SK-N-SH (cell line): ENCODE measurements at regions not wholly inside any gene's neighbourhood (a gene's known extent, or its start where the extent isn't known, plus 50 kb on each side); places are given as distances from the start of the nearest gene placed in this dataset.
A peak's percentile ranks its signal among the peaks of the same experiment; 100 is the strongest.

Experiments
- CTCF ChIA-PET: fragments of 300-600, 350-600 bp; formaldehyde crosslinking; extraction: SDS; loops from one replicate; lab custom pipeline; 2021; lab: Yijun Ruan, JAX
- POLR2A ChIA-PET: fragments of 350-600 bp; sonication (Branson Sonifier 250); formaldehyde crosslinking; extraction: SDS; loops from one replicate; lab custom pipeline; 2020; ENCODE audit warnings: antibody characterized with exemption, inconsistent platforms; lab: Yijun Ruan, JAX
- DNase-seq: peaks from one replicate; pipeline ENCODE4 v3.0.0; 2012
- H2AFZ ChIP-seq: fragments of 200-600 bp; sonication (generic); 2 replicates; pipeline ENCODE4 v1.8.1; 2016; ENCODE audit warnings: antibody characterized with exemption, mild to moderate bottlenecking, low read depth
- H3F3A ChIP-seq: fragments of 200-600 bp; sonication (generic); replicated peaks from 2 replicates; pipeline ENCODE3; 2016; ENCODE audit warnings: antibody characterized with exemption, mild to moderate bottlenecking; ENCODE audit not compliant: insufficient read depth
- H3K27ac ChIP-seq, 2 experiments: fragments of 200-500 bp in 1 of 2; fragments of 200-600 bp in 1 of 2; sonication (Bioruptor generic) in 1 of 2; sonication (generic), shearing (Covaris generic) in 1 of 2; 2 replicates each; pipeline versions ENCODE4 v1.5.1 to v1.6.1; 2014 to 2016; ENCODE audit warnings: low read depth in 2 of 2, inconsistent platforms in 1 of 2, low read length in 1 of 2, mild to moderate bottlenecking in 1 of 2, mixed read lengths in 1 of 2
- H3K27me3 ChIP-seq: fragments of 200-600 bp; sonication (generic), shearing (Covaris generic); 2 replicates; pipeline ENCODE4 v1.6.1; 2016; ENCODE audit warnings: mixed run types; ENCODE audit not compliant: insufficient read depth
- H3K36me3 ChIP-seq, 2 experiments: fragments of 200-500 bp in 1 of 2; fragments of 200-600 bp in 1 of 2; sonication (Bioruptor generic) in 1 of 2; sonication (generic) in 1 of 2; replicated peaks in 1 of 2; 2 replicates each; pipeline versions ENCODE3 to v1.5.1; 2014 to 2016; ENCODE audit warnings: low read length in 1 of 2, mild to moderate bottlenecking in 1 of 2; ENCODE audit not compliant: insufficient read depth in 2 of 2, control insufficient read depth in 1 of 2
- H3K4me1 ChIP-seq, 2 experiments: fragments of 200-500 bp in 1 of 2; fragments of 200-600 bp in 1 of 2; sonication (Bioruptor generic) in 1 of 2; sonication (generic), shearing (Covaris generic) in 1 of 2; 2 replicates each; pipeline versions ENCODE4 v1.5.1 to v1.6.1; 2014 to 2016; ENCODE audit warnings: low read depth in 1 of 2, low read length in 1 of 2, mixed run types in 1 of 2; ENCODE audit not compliant: insufficient read depth in 2 of 2, control insufficient read depth in 1 of 2
- H3K4me2 ChIP-seq: fragments of 200-600 bp; sonication (generic), shearing (Covaris generic); 2 replicates; pipeline ENCODE4 v1.6.1; 2017; ENCODE audit warnings: mixed run types
- H3K4me3 ChIP-seq, 2 experiments: fragments of 200-500 bp in 1 of 2; fragments of 200-600 bp in 1 of 2; sonication (Bioruptor generic) in 1 of 2; sonication (generic), shearing (Covaris generic) in 1 of 2; 2 replicates each; pipeline versions ENCODE4 v1.5.1 to v1.8.1; 2014 to 2016; ENCODE audit warnings: low read depth in 2 of 2, inconsistent platforms in 1 of 2, low read length in 1 of 2, mild to moderate bottlenecking in 1 of 2, mixed read lengths in 1 of 2, moderate library complexity in 1 of 2
- H3K79me2 ChIP-seq: fragments of 200-600 bp; sonication (generic); 2 replicates; pipeline ENCODE4 v1.8.1; 2017; ENCODE audit warnings: mild to moderate bottlenecking; ENCODE audit not compliant: insufficient read depth
- H3K9ac ChIP-seq: fragments of 200-600 bp; sonication (generic); 2 replicates; pipeline ENCODE4 v1.6.1; 2017; ENCODE audit warnings: mixed run types
- H3K9me2 ChIP-seq: fragments of 200-600 bp; sonication (generic); 2 replicates; pipeline ENCODE4 v1.6.1; 2017; ENCODE audit warnings: mixed run types
- H3K9me3 ChIP-seq: fragments of 200-600 bp; sonication (generic); 2 replicates; pipeline ENCODE4 v1.6.1; 2017; ENCODE audit warnings: mixed run types, mild to moderate bottlenecking, moderate library complexity
- H4K20me1 ChIP-seq: fragments of 200-600 bp; sonication (generic); 2 replicates; pipeline ENCODE4 v1.6.1; 2017; ENCODE audit warnings: mild to moderate bottlenecking, mixed run types; ENCODE audit not compliant: insufficient read depth
- CHD2 ChIP-seq: fragments of 150-350 bp; IDR thresholded peaks from 2 replicates; pipeline ENCODE4 v1.6.1; 2018; ENCODE audit warnings: low read length; ENCODE audit not compliant: partially characterized antibody
- EP300 ChIP-seq, 2 experiments: IDR thresholded peaks; 2 replicates each; pipeline versions ENCODE4 v1.4.0 to v1.6.1; 2012; ENCODE audit warnings: borderline replicate concordance in 1 of 2, low read depth in 1 of 2, low read length in 1 of 2
- EZH2phosphoT487 ChIP-seq: fragments of 200-600 bp; sonication (generic); IDR thresholded peaks from 2 replicates; pipeline ENCODE4 v1.6.1; 2017; ENCODE audit warnings: low read depth, mixed run types, mild to moderate bottlenecking, antibody characterized with exemption, moderate library complexity, borderline replicate concordance
- FOXM1 ChIP-seq: IDR thresholded peaks from 2 replicates; pipeline ENCODE4 v1.4.0; 2012; ENCODE audit warnings: low read depth, mild to moderate bottlenecking
- GABPA ChIP-seq: IDR thresholded peaks from 2 replicates; pipeline ENCODE4 v1.4.0; 2012; ENCODE audit warnings: low read depth, mild to moderate bottlenecking
- GATA2 ChIP-seq: sonication (generic); formaldehyde crosslinking; IDR thresholded peaks from 2 replicates; pipeline ENCODE4 v1.5.0; 2020; ENCODE audit warnings: mild to moderate bottlenecking, missing genetic modification reagents
- MXI1 ChIP-seq: IDR thresholded peaks from 2 replicates; pipeline ENCODE4 v1.6.1; 2012; ENCODE audit warnings: mild to moderate bottlenecking, low read depth, low read length, improper control_type of control experiment
- NRF1 ChIP-seq: IDR thresholded peaks from 2 replicates; pipeline ENCODE4 v1.6.1; 2012; ENCODE audit warnings: low read depth, mild to moderate bottlenecking, low read length
- RCOR1 ChIP-seq: fragments of 150-350 bp; IDR thresholded peaks from 2 replicates; pipeline ENCODE4 v1.6.1; 2017; ENCODE audit warnings: antibody characterized with exemption, low read length
- SIN3A ChIP-seq: IDR thresholded peaks from 2 replicates; pipeline ENCODE4 v1.6.1; 2012; ENCODE audit warnings: low read depth, mild to moderate bottlenecking, low read length, moderate library complexity, borderline replicate concordance
- TAF1 ChIP-seq: IDR thresholded peaks from 2 replicates; pipeline ENCODE4 v1.6.1; 2012; ENCODE audit warnings: low read depth, mild to moderate bottlenecking, low read length, moderate library complexity, borderline replicate concordance
- TEAD4 ChIP-seq: IDR thresholded peaks from 2 replicates; pipeline ENCODE4 v1.4.0; 2012; ENCODE audit warnings: mild to moderate bottlenecking, borderline replicate concordance; ENCODE audit not compliant: insufficient read depth
- USF1 ChIP-seq: IDR thresholded peaks from 2 replicates; pipeline ENCODE4 v1.4.0; 2012; ENCODE audit warnings: low read depth, borderline replicate concordance
- ZBTB33 ChIP-seq: IDR thresholded peaks from 2 replicates; pipeline ENCODE4 v1.4.0; 2012; ENCODE audit warnings: low read depth, borderline replicate concordance
- WGBS: methylation state at CpG from one replicate; pipeline ENCODE4 v1.1.6; 2017; ENCODE audit warnings: low lambda C conversion rate; 5-methylcytosine and 5-hydroxymethylcytosine counted together
- TF ChIP-seq, protein P1 (sequence below): fragments of 150-350 bp; IDR thresholded peaks from 2 replicates; pipeline ENCODE4 v1.6.1; 2016; ENCODE audit warnings: mild to moderate bottlenecking, low read depth, low read length

GRCh38 chr2:120912101-120912985 is 176.7 kb downstream of the GLI2 start:
- no peak for DNase-seq
- peak overlapping the region; percentile 24; the same call in 1 of the 2 replicates for H3K4me2 ChIP-seq
- H3K4me1 ChIP-seq: peaks cover 23 to 51% of the 10 kb centered on the region in 2 experiments

GRCh38 chr2:120913972-120914838 is 178.5 kb downstream of the GLI2 start:
- ChIA-PET POLR2A (interaction anchor here (1.1 kb wide), 1 partner anchor 13 kb away, joined by 3 read pairs; no protein-coding TSS in a partner anchor), CTCF (interaction anchor here (1.0 kb wide), 1 partner anchor 13 kb away, joined by 3 read pairs; no protein-coding TSS in a partner anchor)
- peaks cover 7% of the 10 kb centered on the region for H3F3A ChIP-seq
- peaks cover 23 to 59% of the 10 kb centered on the region in 2 experiments for H3K4me1 ChIP-seq
- no peak for DNase-seq
- TF ChIP-seq RCOR1: no peak
- no peak for TF ChIP-seq TEAD4
- no peak for TF ChIP-seq GATA2
- TF ChIP-seq, protein P1, sequence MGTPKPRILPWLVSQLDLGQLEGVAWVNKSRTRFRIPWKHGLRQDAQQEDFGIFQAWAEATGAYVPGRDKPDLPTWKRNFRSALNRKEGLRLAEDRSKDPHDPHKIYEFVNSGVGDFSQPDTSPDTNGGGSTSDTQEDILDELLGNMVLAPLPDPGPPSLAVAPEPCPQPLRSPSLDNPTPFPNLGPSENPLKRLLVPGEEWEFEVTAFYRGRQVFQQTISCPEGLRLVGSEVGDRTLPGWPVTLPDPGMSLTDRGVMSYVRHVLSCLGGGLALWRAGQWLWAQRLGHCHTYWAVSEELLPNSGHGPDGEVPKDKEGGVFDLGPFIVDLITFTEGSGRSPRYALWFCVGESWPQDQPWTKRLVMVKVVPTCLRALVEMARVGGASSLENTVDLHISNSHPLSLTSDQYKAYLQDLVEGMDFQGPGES: no peak
- no peak for TF ChIP-seq FOXM1
- TF ChIP-seq TAF1: no peak
- no peak for TF ChIP-seq GABPA
- TF ChIP-seq CHD2: no peak
- no peak for TF ChIP-seq MXI1
- no peak for TF ChIP-seq EZH2phosphoT487
- no peak for TF ChIP-seq NRF1
- no peak for TF ChIP-seq EP300 (IDR thresholded peaks at IDR 0.05; ENCODE audit: borderline replicate concordance in 1 of 2, low read depth in 1 of 2, low read length in 1 of 2)
- TF ChIP-seq ZBTB33: no peak
- no peak for TF ChIP-seq USF1
- no peak for TF ChIP-seq SIN3A
- WGBS: 87% methylated on average over 12 of the region's 13 CpGs
- peak overlapping the region; percentile 76; the same call in 1 of the 2 replicates for H3K4me2 ChIP-seq
- H3K79me2 ChIP-seq: peaks cover 19% of the 10 kb centered on the region; the same call in 1 of the 2 replicates
- H3K36me3 ChIP-seq: peaks cover 0 to 3% of the 10 kb centered on the region in 2 experiments
- no peaks in the 10 kb centered on the region for H3K27me3 ChIP-seq
- H3K27ac ChIP-seq: peak overlapping the region; percentile 79 to 92
- H3K9me3 ChIP-seq: no peaks in the 10 kb centered on the region
- H3K9ac ChIP-seq: peak overlapping the region; percentile 53
- H3K4me3 ChIP-seq: no peak overlapping the region
- no peak overlapping the region for H2AFZ ChIP-seq
- no peaks in the 10 kb centered on the region for H3K9me2 ChIP-seq
- H4K20me1 ChIP-seq: no peaks in the 10 kb centered on the region

More at GRCh38 chr2:120912101-120912985, 176.7 kb downstream of the GLI2 start:
- H3K36me3 ChIP-seq: no peaks in the 10 kb centered on the region
- H3K9me2 ChIP-seq: no peaks in the 10 kb centered on the region
- peak overlapping the region in 1 of 2 experiments; percentile 40; a peak in 1 of 4 replicates for H3K27ac ChIP-seq
- H3F3A ChIP-seq: peaks cover 7% of the 10 kb centered on the region
- no peak for TF ChIP-seq MXI1
- no peak overlapping the region for H2AFZ ChIP-seq
- CTCF ChIA-PET: interaction anchor here (1.7 to 2.5 kb wide), 2 partner anchors 8 to 217 kb away, joined by 5 to 8 read pairs; no protein-coding TSS in a partner anchor
- POLR2A ChIA-PET: no interaction called here
- H3K27me3 ChIP-seq: no peaks in the 10 kb centered on the region
- H4K20me1 ChIP-seq: no peaks in the 10 kb centered on the region
- no peaks in the 10 kb centered on the region for H3K9me3 ChIP-seq
- H3K9ac ChIP-seq: no peak overlapping the region
- 73% methylated on average over 25 of the region's 29 CpGs for WGBS
- peaks cover 12% of the 10 kb centered on the region; the same call in 1 of the 2 replicates for H3K79me2 ChIP-seq
- H3K4me3 ChIP-seq: no peak overlapping the region
